ENCODE measurements at regions not wholly inside any gene's neighbourhood (a gene's known extent, or its start where the extent isn't known, plus 50 kb on each side); places are given as distances from the start of the nearest gene placed in this dataset.
"Not testable (repeated sequence)": the region's sequence is repeated elsewhere in the genome, so short reads cannot be mapped to it uniquely, and the experiment has no call there.

- not testable (repeated sequence) for TF ChIP-seq CTCF (IDR thresholded peaks at IDR 0.05; ENCODE audit: low read depth, low read length, missing input control); GABPA (IDR thresholded peaks at IDR 0.05 in 1 of 2, conservative IDR thresholded peaks at IDR 0.05 in 1 of 2)
These were observed 101.9 kb upstream of the NCOR2 start for GRCh38 chr12:124669271-124669721.

Data from liver (tissue), 3 donors.